ENCODE measurements at regions not wholly inside any gene's neighbourhood (a gene's known extent, or its start where the extent isn't known, plus 50 kb on each side); places are given as distances from the start of the nearest gene placed in this dataset.
"Not testable (repeated sequence)": the region's sequence is repeated elsewhere in the genome, so short reads cannot be mapped to it uniquely, and the experiment has no call there.

DNA sequence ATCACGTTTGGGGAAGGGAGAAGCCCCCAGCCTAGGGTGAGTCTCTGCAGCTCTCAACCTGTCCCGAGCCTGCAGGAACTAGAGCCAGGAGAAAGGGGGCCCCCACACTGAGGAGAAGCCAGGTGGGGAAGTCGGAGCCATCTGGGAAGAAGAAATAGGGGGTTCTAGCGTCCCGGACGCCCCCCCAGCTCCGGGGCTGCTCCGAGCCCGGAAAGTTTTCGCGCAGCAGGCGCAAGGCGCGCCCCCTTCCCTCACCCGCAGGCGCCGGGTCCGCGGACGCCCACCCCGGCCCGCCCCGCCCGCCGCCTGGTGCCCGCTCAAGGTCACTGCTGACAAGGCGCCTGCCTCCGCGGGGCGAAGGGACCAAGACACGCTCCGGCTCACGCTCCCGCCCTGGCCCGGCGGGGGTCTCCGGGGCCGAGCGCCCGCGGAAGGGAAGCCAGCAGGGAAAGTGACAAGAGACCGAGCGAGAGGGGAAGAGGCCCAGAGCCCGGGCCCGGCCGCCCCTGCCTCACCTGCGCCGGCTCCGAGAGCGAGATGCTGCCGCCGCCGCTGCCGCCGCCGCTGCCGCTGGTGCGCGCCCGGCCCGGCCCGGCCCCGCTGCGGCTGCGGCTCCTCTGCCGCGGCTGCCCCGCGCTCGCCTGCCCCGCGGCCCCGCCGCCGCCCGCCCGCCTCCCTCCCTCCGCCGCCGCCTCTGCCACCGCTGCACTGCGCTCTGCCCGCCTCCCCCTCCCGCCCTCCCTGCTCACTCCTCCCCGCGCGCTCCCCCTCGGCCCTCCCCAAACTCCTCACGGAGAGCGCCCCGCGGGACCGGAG, 108.4 kb upstream of the SLC6A11 start:
- DNase-seq: no peak

- no peak for DNase-seq
Measured at GRCh38 chr3:10708216-10708893, 107.7 kb upstream of the SLC6A11 start.

GRCh38 chr3:10709110-10709781, 106.8 kb upstream of the SLC6A11 start:
- no peak for DNase-seq

DNA sequence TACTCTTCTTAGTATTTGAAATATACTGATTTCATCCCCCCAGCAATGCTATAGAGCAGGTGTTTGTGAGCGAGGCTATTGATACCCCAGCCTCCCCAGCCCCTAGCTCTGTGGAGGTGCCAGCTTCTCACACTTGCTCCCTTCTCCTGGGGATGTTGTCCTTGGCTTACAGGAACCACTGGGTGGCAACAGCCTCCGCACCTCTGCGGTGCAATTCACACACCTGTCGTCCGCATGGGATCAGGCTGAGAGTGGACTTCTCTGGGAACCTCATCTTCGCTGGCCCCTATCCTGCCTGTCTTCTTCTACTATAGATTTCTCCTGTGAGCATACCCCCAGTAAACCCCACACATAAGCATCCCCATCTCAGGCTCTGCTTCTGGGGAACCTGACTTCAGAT, 103.9 kb upstream of the SLC6A11 start:
- no peak for DNase-seq

DNA sequence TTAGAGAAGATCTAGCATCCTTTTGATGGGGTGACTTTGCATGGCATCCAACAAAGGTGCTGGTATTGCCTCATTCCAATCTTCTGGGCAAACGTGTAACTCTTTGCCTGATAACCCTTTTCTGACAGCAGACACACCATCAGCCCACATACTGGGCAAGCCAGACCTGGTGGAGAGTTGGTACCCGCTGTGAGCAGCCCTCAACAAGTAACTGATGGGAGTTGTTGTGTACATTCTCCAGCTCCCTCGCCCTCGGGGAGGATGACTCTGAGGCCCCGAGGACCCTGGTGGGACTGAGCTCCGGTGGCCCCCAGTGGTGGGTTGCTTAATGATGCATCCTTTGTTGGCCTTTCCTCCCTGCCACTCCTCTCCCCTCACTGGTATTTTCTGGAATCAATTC, 102.4 kb upstream of the SLC6A11 start:
- DNase-seq: no peak

DNA sequence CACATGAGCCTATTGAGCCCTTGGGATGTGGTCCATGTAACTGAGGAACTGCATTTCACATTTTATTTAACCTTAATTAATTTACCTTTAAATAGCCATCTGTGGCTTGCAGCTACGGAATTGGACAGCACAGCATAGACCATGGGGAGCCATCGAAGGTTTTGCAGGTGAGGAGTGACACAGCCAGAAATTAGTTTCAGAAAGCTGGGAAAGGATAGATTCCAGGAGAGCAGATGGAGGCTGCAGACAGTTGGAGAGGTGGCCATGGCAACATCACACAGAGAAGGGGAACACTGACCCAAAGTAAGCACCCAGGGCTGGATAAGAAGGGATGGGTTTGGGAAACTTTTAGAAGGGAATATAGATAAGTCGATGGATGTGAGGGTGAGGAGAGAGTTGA, 100.1 kb upstream of the SLC6A11 start:
- DNase-seq: no peak

GRCh38 chr3:10716964-10717363, 99.1 kb upstream of the SLC6A11 start:
- no peak for DNase-seq

DNA sequence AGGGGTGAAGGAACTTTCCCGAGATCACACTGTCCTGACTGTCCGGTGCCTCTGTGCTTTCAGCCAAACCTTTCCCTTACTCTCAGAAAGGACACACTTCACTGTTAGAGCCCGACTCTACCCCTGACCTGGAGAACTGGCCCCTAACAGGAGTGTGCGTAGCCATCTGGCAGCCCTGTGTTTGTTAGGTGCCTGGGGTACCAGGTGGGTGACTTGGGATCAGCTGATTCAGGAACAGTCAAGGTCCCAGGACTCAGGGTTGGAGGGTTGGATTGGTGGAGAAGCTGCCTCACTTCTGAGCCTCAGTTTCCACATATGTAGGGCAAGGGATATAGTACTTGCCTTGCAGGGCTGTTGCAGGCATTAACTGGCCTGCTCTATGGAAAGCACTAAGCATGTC, 98.3 kb upstream of the SLC6A11 start:
- DNase-seq: no peak

DNA sequence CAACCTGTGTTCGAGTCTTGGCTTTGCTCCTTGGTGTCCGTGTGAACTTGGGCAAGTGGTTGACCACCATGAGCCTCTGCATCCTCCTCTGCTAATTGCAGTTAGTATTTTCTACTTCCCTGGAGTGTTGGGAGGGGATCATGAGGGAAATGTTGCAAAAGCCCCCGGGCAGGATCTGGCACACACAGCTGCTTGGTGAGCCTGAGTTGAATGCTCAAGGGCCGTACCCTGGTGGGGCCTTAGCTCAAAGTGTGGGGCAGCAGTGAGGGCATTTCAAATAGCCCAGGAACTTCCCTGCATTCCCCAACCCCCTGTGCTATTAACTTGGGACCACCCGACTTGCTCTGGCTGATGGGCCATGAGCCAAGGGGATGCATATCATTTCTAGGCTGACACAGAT, 94.9 kb upstream of the SLC6A11 start:
- DNase-seq: no peak

- no peak for DNase-seq
Measured at GRCh38 chr3:10722911-10723310, 93.1 kb upstream of the SLC6A11 start.

DNA sequence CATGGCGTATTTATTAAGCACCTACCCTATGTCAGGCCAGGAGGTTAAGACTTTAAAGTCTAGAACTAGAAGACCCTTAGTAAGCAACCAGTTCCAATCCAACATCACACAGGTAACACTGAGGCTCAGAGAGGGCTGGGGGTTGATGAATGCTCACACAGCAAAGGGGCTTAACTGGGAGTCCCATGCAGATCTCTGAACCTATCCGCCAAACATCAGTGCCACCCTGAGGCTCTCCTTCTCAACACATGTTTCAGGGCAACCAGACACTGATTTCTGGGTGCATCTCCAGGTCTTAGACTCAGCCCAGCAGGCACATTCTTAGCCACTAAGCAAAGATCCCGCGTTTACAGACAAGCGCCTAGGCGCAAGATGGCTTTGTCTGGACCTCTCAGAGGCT, 92.0 kb upstream of the SLC6A11 start:
- DNase-seq: no peak

GRCh38 chr3:10725067-10725466, 91.0 kb upstream of the SLC6A11 start:
- DNase-seq: no peak

DNA sequence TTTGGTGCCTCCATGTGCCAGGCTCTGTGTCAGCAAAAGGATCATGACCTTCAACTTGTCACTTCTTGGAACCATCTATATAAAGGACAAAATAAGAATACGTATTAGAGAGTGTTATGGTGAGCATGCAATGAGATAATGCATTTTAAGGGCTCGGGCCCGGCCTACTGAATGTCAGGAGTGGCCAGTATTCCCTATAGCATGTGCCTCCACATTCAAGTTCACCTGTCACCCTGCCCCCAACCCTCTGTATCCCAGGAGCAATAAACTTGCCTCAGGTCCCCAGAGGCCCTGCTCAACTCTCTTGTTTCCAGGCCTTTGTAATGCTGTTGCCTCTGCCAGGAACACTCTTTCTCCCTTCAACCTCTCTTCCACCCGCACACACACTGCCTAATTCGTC, 90.2 kb upstream of the SLC6A11 start:
- no peak for DNase-seq

DNA sequence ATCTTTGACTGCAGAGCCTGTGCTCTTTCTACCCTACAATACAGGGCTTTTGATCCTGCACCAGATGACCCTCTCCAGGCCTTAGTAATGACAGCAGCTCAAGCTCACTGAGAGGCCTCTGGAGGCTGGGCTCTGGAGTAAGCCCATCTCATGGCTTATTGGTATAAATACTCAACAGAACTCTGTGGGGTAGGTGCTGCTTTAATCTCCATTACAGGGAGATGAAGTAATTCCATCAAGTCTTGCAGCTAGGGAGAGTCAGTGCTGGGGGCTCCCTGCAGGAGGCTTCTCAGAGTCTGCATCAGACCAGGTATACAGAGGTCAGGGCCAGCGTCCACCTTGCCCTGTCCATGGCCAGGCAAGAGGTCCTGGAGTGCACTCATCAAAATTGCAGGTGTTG, 89.2 kb upstream of the SLC6A11 start:
- no peak for DNase-seq

GRCh38 chr3:10729439-10729838, 86.6 kb upstream of the SLC6A11 start:
- no peak for DNase-seq

DNA sequence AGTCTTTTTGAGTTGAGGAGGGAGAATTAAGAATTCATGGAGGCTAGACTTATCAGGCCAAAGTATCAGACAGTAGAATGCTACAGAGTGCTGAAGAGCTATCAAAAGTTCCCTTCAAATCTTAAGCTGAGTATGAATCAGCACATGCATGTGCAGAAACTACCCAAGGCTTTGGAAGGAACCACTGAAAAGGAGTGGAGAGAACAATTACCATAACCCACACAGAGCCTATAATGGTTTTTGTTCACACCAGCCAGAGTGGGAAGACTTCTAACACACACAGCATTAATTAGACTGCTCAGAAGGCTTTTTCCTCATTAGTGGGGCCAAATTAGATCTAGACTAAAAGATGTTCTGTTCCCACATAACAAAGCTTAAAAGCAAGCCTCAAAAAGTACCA, 83.7 kb upstream of the SLC6A11 start:
- DNase-seq: no peak

- no peak for DNase-seq
Measured at GRCh38 chr3:10733297-10733696, 82.7 kb upstream of the SLC6A11 start.

- DNase-seq: not testable (repeated sequence)
Measured at GRCh38 chr3:10736444-10736843, 79.6 kb upstream of the SLC6A11 start.

GRCh38 chr3:10737785-10738184, 78.2 kb upstream of the SLC6A11 start:
- DNase-seq: no peak

GRCh38 chr3:10738688-10739372, 77.2 kb upstream of the SLC6A11 start:
- DNase-seq: peak; percentile 15

- no peak for DNase-seq
Measured at GRCh38 chr3:10740954-10741353, 75.1 kb upstream of the SLC6A11 start.

DNA sequence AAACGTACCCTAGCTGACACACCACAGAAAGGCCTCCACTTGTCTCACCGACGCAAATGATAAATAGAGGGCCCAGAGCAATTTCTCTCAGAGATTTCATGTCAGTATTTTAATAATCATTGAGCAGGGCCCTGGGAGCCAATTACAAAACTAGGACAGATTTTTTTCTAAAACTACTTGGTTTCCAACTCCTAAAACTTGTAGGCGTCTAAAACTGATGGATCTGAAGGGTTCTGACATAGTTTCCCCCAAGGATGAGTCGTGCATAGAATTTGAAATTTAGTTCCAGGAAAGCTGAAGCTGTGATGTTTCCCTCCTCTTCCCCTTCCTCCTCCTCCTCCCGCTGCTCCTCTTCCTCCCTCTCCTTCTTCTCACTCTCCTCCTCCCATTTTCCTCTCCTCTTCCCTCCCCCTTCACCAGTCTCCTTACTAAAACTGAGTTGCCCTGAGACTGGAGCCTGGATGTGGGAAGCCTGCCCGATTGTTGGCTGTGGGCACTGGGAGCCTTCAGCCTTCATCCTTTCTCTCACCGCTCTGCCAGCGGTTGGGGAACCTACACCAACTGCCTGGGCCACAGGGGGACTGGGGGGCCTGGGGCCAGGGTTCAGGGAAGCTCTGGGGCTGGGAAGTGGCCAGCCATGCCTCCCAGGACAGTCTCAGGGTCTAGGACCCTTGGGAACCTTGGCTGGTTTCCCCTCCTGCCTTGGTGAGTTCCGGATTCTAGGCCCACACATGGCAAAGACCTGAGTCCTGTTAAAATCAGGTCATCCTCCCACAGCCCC, 73.9 kb upstream of the SLC6A11 start:
- DNase-seq: no peak

Measured in NCI-H510A (cell line).